ENCODE measurements at regions not wholly inside any gene's neighbourhood (a gene's known extent, or its start where the extent isn't known, plus 50 kb on each side); places are given as distances from the start of the nearest gene placed in this dataset.

GRCh38 chr6:156519940-156520339 lies 257.2 kb upstream of the ARID1B start:
- H3K4me3 ChIP-seq = no peak overlapping the region
- H3K9me3 ChIP-seq = peaks cover 0 to 12% of the 10 kb centered on the region in 2 donors
- H3K27ac ChIP-seq = no peak overlapping the region
- intact Hi-C loops (cut with DNase I) = no loop called here
- no peak for TF ChIP-seq CTCF (IDR thresholded peaks at IDR 0.05)
- no peaks in the 10 kb centered on the region for H3K27me3 ChIP-seq
- no peak for DNase-seq (ENCODE audit: low spot score in 2 of 2)
- no peaks in the 10 kb centered on the region for H3K4me1 ChIP-seq
- no peaks in the 10 kb centered on the region for H3K36me3 ChIP-seq

GRCh38 chr6:156517088-156517487 lies 260.1 kb upstream of the ARID1B start:
- no peaks in the 10 kb centered on the region for H3K27me3 ChIP-seq
- no peak overlapping the region for H3K4me3 ChIP-seq

GRCh38 chr6:156515242-156515641 lies 261.9 kb upstream of the ARID1B start:
- intact Hi-C loops (cut with DNase I) = no loop called here
- TF ChIP-seq CTCF (IDR thresholded peaks at IDR 0.05) = no peak
- H3K4me1 ChIP-seq = no peaks in the 10 kb centered on the region

More at GRCh38 chr6:156517088-156517487, 260.1 kb upstream of the ARID1B start:
- Histone ChIP-seq H3K36me3 (no peaks in the 10 kb centered on the region), H3K9me3 (peaks cover 0 to 12% of the 10 kb centered on the region in 2 donors), H3K27ac (no peak overlapping the region), H3K4me1 (no peaks in the 10 kb centered on the region)
- DNase-seq (ENCODE audit: low spot score in 2 of 2) = no peak
- TF ChIP-seq CTCF (IDR thresholded peaks at IDR 0.05) = no peak
- intact Hi-C loops (cut with DNase I) = no loop called here

GRCh38 chr6:156513504-156513903 lies 263.7 kb upstream of the ARID1B start:
- no peak for DNase-seq (ENCODE audit: low spot score in 2 of 2)
- intact Hi-C loops (cut with DNase I) = no loop called here
- no peaks in the 10 kb centered on the region for H3K9me3 ChIP-seq
- TF ChIP-seq CTCF (IDR thresholded peaks at IDR 0.05) = no peak
- no peaks in the 10 kb centered on the region for H3K4me1 ChIP-seq
- no peak overlapping the region for H3K4me3 ChIP-seq
- H3K27me3 ChIP-seq = no peaks in the 10 kb centered on the region
- H3K36me3 ChIP-seq = no peaks in the 10 kb centered on the region
- no peak overlapping the region for H3K27ac ChIP-seq

More at GRCh38 chr6:156515242-156515641, 261.9 kb upstream of the ARID1B start:
- Histone ChIP-seq H3K36me3 (no peaks in the 10 kb centered on the region), H3K4me3 (no peak overlapping the region), H3K27me3 (no peaks in the 10 kb centered on the region), H3K9me3 (peaks cover 0 to 8% of the 10 kb centered on the region in 2 donors), H3K27ac (no peak overlapping the region)
- no peak for DNase-seq (ENCODE audit: low spot score in 2 of 2)

GRCh38 chr6:156511570-156511969 lies 265.6 kb upstream of the ARID1B start:
- DNase-seq (ENCODE audit: low spot score in 2 of 2) = no peak

More at GRCh38 chr6:156511570-156511969, 265.6 kb upstream of the ARID1B start:
- H3K9me3 ChIP-seq = no peaks in the 10 kb centered on the region
- no peaks in the 10 kb centered on the region for H3K4me1 ChIP-seq
- H3K27ac ChIP-seq = no peak overlapping the region
- no peak overlapping the region for H3K4me3 ChIP-seq
- no peaks in the 10 kb centered on the region for H3K36me3 ChIP-seq
- TF ChIP-seq CTCF (IDR thresholded peaks at IDR 0.05) = no peak
- no peaks in the 10 kb centered on the region for H3K27me3 ChIP-seq
- intact Hi-C loops (cut with DNase I) = no loop called here

Measured in ascending aorta (tissue), 2 donors.